ENCODE measurements at regions not wholly inside any gene's neighbourhood (a gene's known extent, or its start where the extent isn't known, plus 50 kb on each side); places are given as distances from the start of the nearest gene placed in this dataset.

GRCh38 chr21:38039841-38040240, 123.6 kb upstream of the KCNJ6 start:
- POLR2A ChIA-PET: no interaction called here

GRCh38 chr21:38041493-38041892, 125.2 kb upstream of the KCNJ6 start:
- Histone ChIP-seq H3K9me3 (ENCODE audit: control extremely low read depth in 1 of 5, control insufficient read depth in 4 of 5, insufficient read depth in 2 of 5, low read depth in 1 of 5, low read length in 4 of 5) (no peaks in the 10 kb centered on the region), H3K4me3 (ENCODE audit: control insufficient read depth in 1 of 7, extremely low read depth in 1 of 7, insufficient read depth in 4 of 7, low read depth in 2 of 7, low read length in 6 of 7) (no peak overlapping the region), H3K4me1 (ENCODE audit: control extremely low read depth in 1 of 4, control insufficient read depth in 4 of 4, insufficient read depth in 4 of 4, low read length in 3 of 4) (no peaks in the 10 kb centered on the region), H3K27ac (ENCODE audit: insufficient read depth in 1 of 2, low read depth in 1 of 2, low read length in 2 of 2, poor library complexity in 1 of 2, severe bottlenecking in 2 of 2) (no peak overlapping the region), H3K27me3 (replicated peaks in 2 of 5; ENCODE audit: control insufficient read depth in 4 of 5, insufficient read depth in 5 of 5, low read length in 4 of 5) (peaks cover 0 to 5% (median 2%) of the 10 kb centered on the region in 5 experiments), H3K36me3 (ENCODE audit: control insufficient read depth in 4 of 4, insufficient read depth in 4 of 4, low read length in 3 of 4) (no peaks in the 10 kb centered on the region)
- POLR2A ChIA-PET: no interaction called here
- WGBS (ENCODE audit: insufficient coverage): 46% methylated on average over 4 of the region's 6 CpGs
- DNase-seq: no peak
- CTCF ChIA-PET: no interaction called here

More at GRCh38 chr21:38039841-38040240, 123.6 kb upstream of the KCNJ6 start:
- CTCF ChIA-PET: no interaction called here
- Histone ChIP-seq H3K9me3 (ENCODE audit: control extremely low read depth in 1 of 5, control insufficient read depth in 4 of 5, insufficient read depth in 2 of 5, low read depth in 1 of 5, low read length in 4 of 5) (no peaks in the 10 kb centered on the region), H3K27me3 (replicated peaks in 2 of 5; ENCODE audit: control insufficient read depth in 4 of 5, insufficient read depth in 5 of 5, low read length in 4 of 5) (peaks cover 0 to 12% (median 4%) of the 10 kb centered on the region in 5 experiments), H3K4me1 (ENCODE audit: control extremely low read depth in 1 of 4, control insufficient read depth in 4 of 4, insufficient read depth in 4 of 4, low read length in 3 of 4) (no peaks in the 10 kb centered on the region), H3K27ac (ENCODE audit: insufficient read depth in 1 of 2, low read depth in 1 of 2, low read length in 2 of 2, poor library complexity in 1 of 2, severe bottlenecking in 2 of 2) (no peak overlapping the region), H3K36me3 (ENCODE audit: control insufficient read depth in 4 of 4, insufficient read depth in 4 of 4, low read length in 3 of 4) (no peaks in the 10 kb centered on the region), H3K4me3 (ENCODE audit: control insufficient read depth in 1 of 7, extremely low read depth in 1 of 7, insufficient read depth in 4 of 7, low read depth in 2 of 7, low read length in 6 of 7) (no peak overlapping the region)
- DNase-seq: no peak

- no peaks in the 10 kb centered on the region for H3K36me3 ChIP-seq (ENCODE audit: control insufficient read depth in 4 of 4, insufficient read depth in 4 of 4, low read length in 3 of 4)
- ChIA-PET POLR2A (no interaction called here), CTCF (no interaction called here)
- H3K27me3 ChIP-seq (replicated peaks in 2 of 5; ENCODE audit: control insufficient read depth in 4 of 5, insufficient read depth in 5 of 5, low read length in 4 of 5): peaks cover 0 to 3% (median under 1%) of the 10 kb centered on the region in 5 experiments
- DNase-seq: no peak
- H3K4me1 ChIP-seq (ENCODE audit: control extremely low read depth in 1 of 4, control insufficient read depth in 4 of 4, insufficient read depth in 4 of 4, low read length in 3 of 4): no peaks in the 10 kb centered on the region
- no peak overlapping the region for H3K4me3 ChIP-seq (ENCODE audit: control insufficient read depth in 1 of 7, extremely low read depth in 1 of 7, insufficient read depth in 4 of 7, low read depth in 2 of 7, low read length in 6 of 7)
- H3K9me3 ChIP-seq (ENCODE audit: control extremely low read depth in 1 of 5, control insufficient read depth in 4 of 5, insufficient read depth in 2 of 5, low read depth in 1 of 5, low read length in 4 of 5): no peaks in the 10 kb centered on the region
- no peak overlapping the region for H3K27ac ChIP-seq (ENCODE audit: insufficient read depth in 1 of 2, low read depth in 1 of 2, low read length in 2 of 2, poor library complexity in 1 of 2, severe bottlenecking in 2 of 2)
- WGBS (ENCODE audit: insufficient coverage): no CpG with 5 or more reads among the region's 2 CpGs
Observed at GRCh38 chr21:38042246-38042645, 126.0 kb upstream of the KCNJ6 start.

GRCh38 chr21:38048167-38048566, 131.9 kb upstream of the KCNJ6 start:
- CTCF ChIA-PET: no interaction called here
- Histone ChIP-seq H3K9me3 (ENCODE audit: control extremely low read depth in 1 of 5, control insufficient read depth in 4 of 5, insufficient read depth in 2 of 5, low read depth in 1 of 5, low read length in 4 of 5) (no peaks in the 10 kb centered on the region), H3K27ac (ENCODE audit: insufficient read depth in 1 of 2, low read depth in 1 of 2, low read length in 2 of 2, poor library complexity in 1 of 2, severe bottlenecking in 2 of 2) (no peak overlapping the region), H3K4me3 (ENCODE audit: control insufficient read depth in 1 of 7, extremely low read depth in 1 of 7, insufficient read depth in 4 of 7, low read depth in 2 of 7, low read length in 6 of 7) (no peak overlapping the region), H3K27me3 (replicated peaks in 2 of 5; ENCODE audit: control insufficient read depth in 4 of 5, insufficient read depth in 5 of 5, low read length in 4 of 5) (peaks cover 0 to 3% (median 0%) of the 10 kb centered on the region in 5 experiments), H3K4me1 (ENCODE audit: control extremely low read depth in 1 of 4, control insufficient read depth in 4 of 4, insufficient read depth in 4 of 4, low read length in 3 of 4) (no peaks in the 10 kb centered on the region), H3K36me3 (ENCODE audit: control insufficient read depth in 4 of 4, insufficient read depth in 4 of 4, low read length in 3 of 4) (no peaks in the 10 kb centered on the region)
- no peak for DNase-seq
- POLR2A ChIA-PET: no interaction called here
- 94% methylated on average over 9 of the region's 9 CpGs for WGBS (ENCODE audit: insufficient coverage)

- peaks cover 0 to 5% (median 0%) of the 10 kb centered on the region in 5 experiments for H3K27me3 ChIP-seq (replicated peaks in 2 of 5; ENCODE audit: control insufficient read depth in 4 of 5, insufficient read depth in 5 of 5, low read length in 4 of 5)
- no peak for DNase-seq
- no peaks in the 10 kb centered on the region for H3K4me1 ChIP-seq (ENCODE audit: control extremely low read depth in 1 of 4, control insufficient read depth in 4 of 4, insufficient read depth in 4 of 4, low read length in 3 of 4)
- CTCF ChIA-PET: no interaction called here
- no peaks in the 10 kb centered on the region for H3K9me3 ChIP-seq (ENCODE audit: control extremely low read depth in 1 of 5, control insufficient read depth in 4 of 5, insufficient read depth in 2 of 5, low read depth in 1 of 5, low read length in 4 of 5)
- no peak overlapping the region for H3K4me3 ChIP-seq (ENCODE audit: control insufficient read depth in 1 of 7, extremely low read depth in 1 of 7, insufficient read depth in 4 of 7, low read depth in 2 of 7, low read length in 6 of 7)
- 78% methylated on average over 3 of the region's 4 CpGs for WGBS (ENCODE audit: insufficient coverage)
- H3K36me3 ChIP-seq (ENCODE audit: control insufficient read depth in 4 of 4, insufficient read depth in 4 of 4, low read length in 3 of 4): no peaks in the 10 kb centered on the region
- H3K27ac ChIP-seq (ENCODE audit: insufficient read depth in 1 of 2, low read depth in 1 of 2, low read length in 2 of 2, poor library complexity in 1 of 2, severe bottlenecking in 2 of 2): no peak overlapping the region
- POLR2A ChIA-PET: no interaction called here
Observed at GRCh38 chr21:38054334-38054733, 138.1 kb upstream of the KCNJ6 start.

GRCh38 chr21:38056481-38056880, 140.2 kb upstream of the KCNJ6 start:
- no peak overlapping the region for H3K27ac ChIP-seq (ENCODE audit: insufficient read depth in 1 of 2, low read depth in 1 of 2, low read length in 2 of 2, poor library complexity in 1 of 2, severe bottlenecking in 2 of 2)
- 100% methylated on average over 1 of the region's 1 CpG for WGBS (ENCODE audit: insufficient coverage)
- H3K36me3 ChIP-seq (ENCODE audit: control insufficient read depth in 4 of 4, insufficient read depth in 4 of 4, low read length in 3 of 4): no peaks in the 10 kb centered on the region
- H3K9me3 ChIP-seq (ENCODE audit: control extremely low read depth in 1 of 5, control insufficient read depth in 4 of 5, insufficient read depth in 2 of 5, low read depth in 1 of 5, low read length in 4 of 5): no peaks in the 10 kb centered on the region
- no peak overlapping the region for H3K4me3 ChIP-seq (ENCODE audit: control insufficient read depth in 1 of 7, extremely low read depth in 1 of 7, insufficient read depth in 4 of 7, low read depth in 2 of 7, low read length in 6 of 7)
- H3K27me3 ChIP-seq (replicated peaks in 2 of 5; ENCODE audit: control insufficient read depth in 4 of 5, insufficient read depth in 5 of 5, low read length in 4 of 5): peaks cover 0 to 8% (median 0%) of the 10 kb centered on the region in 5 experiments
- no peak for DNase-seq
- no peaks in the 10 kb centered on the region for H3K4me1 ChIP-seq (ENCODE audit: control extremely low read depth in 1 of 4, control insufficient read depth in 4 of 4, insufficient read depth in 4 of 4, low read length in 3 of 4)
- CTCF ChIA-PET: no interaction called here
- POLR2A ChIA-PET: no interaction called here

GRCh38 chr21:38057626-38058025, 141.4 kb upstream of the KCNJ6 start:
- Histone ChIP-seq H3K27me3 (replicated peaks in 2 of 5; ENCODE audit: control insufficient read depth in 4 of 5, insufficient read depth in 5 of 5, low read length in 4 of 5) (peaks cover 0 to 8% (median 0%) of the 10 kb centered on the region in 5 experiments), H3K4me1 (ENCODE audit: control extremely low read depth in 1 of 4, control insufficient read depth in 4 of 4, insufficient read depth in 4 of 4, low read length in 3 of 4) (no peaks in the 10 kb centered on the region), H3K36me3 (ENCODE audit: control insufficient read depth in 4 of 4, insufficient read depth in 4 of 4, low read length in 3 of 4) (no peaks in the 10 kb centered on the region), H3K4me3 (ENCODE audit: control insufficient read depth in 1 of 7, extremely low read depth in 1 of 7, insufficient read depth in 4 of 7, low read depth in 2 of 7, low read length in 6 of 7) (no peak overlapping the region), H3K9me3 (ENCODE audit: control extremely low read depth in 1 of 5, control insufficient read depth in 4 of 5, insufficient read depth in 2 of 5, low read depth in 1 of 5, low read length in 4 of 5) (peaks cover 0 to 1% (median 0%) of the 10 kb centered on the region in 5 experiments), H3K27ac (ENCODE audit: insufficient read depth in 1 of 2, low read depth in 1 of 2, low read length in 2 of 2, poor library complexity in 1 of 2, severe bottlenecking in 2 of 2) (no peak overlapping the region)
- ChIA-PET CTCF (no interaction called here), POLR2A (no interaction called here)
- no peak for DNase-seq
- 100% methylated on average over 1 of the region's 1 CpG for whole genome bisulfite sequencing (ENCODE audit: insufficient coverage)
